ENCODE measurements at regions not wholly inside any gene's neighbourhood (a gene's known extent, or its start where the extent isn't known, plus 50 kb on each side); places are given as distances from the start of the nearest gene placed in this dataset.

DNA sequence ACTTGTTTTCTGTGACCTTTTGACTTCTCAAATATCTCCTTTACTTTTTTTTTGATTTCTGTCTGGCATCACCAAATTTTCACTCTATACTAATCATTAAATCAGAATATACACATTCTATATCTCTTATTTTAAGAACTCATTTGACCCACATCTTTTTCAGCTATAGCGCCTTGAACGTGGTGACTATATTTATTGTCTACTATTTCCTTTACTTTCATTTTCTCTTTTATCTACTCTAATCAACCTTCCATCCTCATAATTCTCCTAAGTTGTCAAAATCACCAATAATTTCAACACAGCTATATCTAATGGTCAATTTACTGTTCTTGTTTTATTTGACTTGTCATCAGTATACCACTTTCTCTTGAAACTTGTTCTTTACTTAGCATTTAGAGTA is 119.0 kb upstream of the CBLB start:
- Histone ChIP-seq H3K4me1 (no peaks in the 10 kb centered on the region), H3K27ac (no peak overlapping the region), H3K9me3 (peaks cover 5% of the 10 kb centered on the region), H3K36me3 (no peaks in the 10 kb centered on the region), H3K4me3 (no peak overlapping the region), H3K27me3 (ENCODE audit: low read depth) (no peaks in the 10 kb centered on the region)
- TF ChIP-seq, protein P1, sequence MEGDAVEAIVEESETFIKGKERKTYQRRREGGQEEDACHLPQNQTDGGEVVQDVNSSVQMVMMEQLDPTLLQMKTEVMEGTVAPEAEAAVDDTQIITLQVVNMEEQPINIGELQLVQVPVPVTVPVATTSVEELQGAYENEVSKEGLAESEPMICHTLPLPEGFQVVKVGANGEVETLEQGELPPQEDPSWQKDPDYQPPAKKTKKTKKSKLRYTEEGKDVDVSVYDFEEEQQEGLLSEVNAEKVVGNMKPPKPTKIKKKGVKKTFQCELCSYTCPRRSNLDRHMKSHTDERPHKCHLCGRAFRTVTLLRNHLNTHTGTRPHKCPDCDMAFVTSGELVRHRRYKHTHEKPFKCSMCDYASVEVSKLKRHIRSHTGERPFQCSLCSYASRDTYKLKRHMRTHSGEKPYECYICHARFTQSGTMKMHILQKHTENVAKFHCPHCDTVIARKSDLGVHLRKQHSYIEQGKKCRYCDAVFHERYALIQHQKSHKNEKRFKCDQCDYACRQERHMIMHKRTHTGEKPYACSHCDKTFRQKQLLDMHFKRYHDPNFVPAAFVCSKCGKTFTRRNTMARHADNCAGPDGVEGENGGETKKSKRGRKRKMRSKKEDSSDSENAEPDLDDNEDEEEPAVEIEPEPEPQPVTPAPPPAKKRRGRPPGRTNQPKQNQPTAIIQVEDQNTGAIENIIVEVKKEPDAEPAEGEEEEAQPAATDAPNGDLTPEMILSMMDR (IDR thresholded peaks at IDR 0.05), result no peak
- ATAC-seq (no peak), DNase-seq (no peak)
- intact Hi-C loops (cut with DNase I), result no loop called here

DNA sequence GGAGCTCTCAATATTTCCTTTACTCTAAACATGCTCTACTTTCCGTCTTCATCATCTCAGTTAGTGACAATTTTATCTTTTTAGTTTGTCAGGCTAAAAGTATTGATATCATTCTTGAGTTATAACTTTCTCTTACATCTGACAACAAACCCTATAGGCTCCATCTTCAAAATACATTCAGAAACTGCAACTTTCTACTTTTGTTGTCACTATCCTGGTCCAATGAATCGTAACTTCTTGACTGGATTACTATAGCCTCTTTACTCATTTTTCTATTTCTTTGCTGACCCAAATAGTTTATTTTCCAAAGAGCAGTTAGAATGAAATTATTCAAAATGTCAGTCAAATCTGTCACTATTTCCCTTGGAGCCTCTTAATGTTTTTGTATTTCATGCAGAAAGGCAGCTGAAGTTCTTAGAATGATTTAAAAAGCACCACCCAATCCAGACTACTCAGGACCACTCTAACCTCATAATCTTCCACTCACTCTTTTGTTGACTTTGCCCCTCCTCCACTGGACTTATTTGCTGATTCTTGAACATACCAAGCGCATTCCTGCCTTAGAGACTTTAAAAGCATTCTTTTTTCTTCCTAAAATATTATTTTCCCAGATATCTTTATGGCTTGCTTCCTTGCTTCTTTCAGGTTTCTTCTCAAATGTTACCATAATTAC is 119.9 kb upstream of the CBLB start:
- ATAC-seq (no peak), DNase-seq (no peak)
- no peaks in the 10 kb centered on the region for H3K36me3 ChIP-seq
- no peaks in the 10 kb centered on the region for H3K27me3 ChIP-seq (ENCODE audit: low read depth)
- TF ChIP-seq, protein P1 (IDR thresholded peaks at IDR 0.05), result no peak
- peaks cover 8% of the 10 kb centered on the region for H3K9me3 ChIP-seq
- intact Hi-C loops (cut with DNase I), result no loop called here
- H3K27ac ChIP-seq, result no peak overlapping the region
- H3K4me1 ChIP-seq, result no peaks in the 10 kb centered on the region
- H3K4me3 ChIP-seq, result no peak overlapping the region

- ATAC-seq (no peak), DNase-seq (no peak)
- no peaks in the 10 kb centered on the region for H3K36me3 ChIP-seq
- intact Hi-C loops (cut with DNase I), result no loop called here
- no peak overlapping the region for H3K4me3 ChIP-seq
- TF ChIP-seq, protein P1 (IDR thresholded peaks at IDR 0.05), result no peak
- H3K27me3 ChIP-seq (ENCODE audit: low read depth), result no peaks in the 10 kb centered on the region
- no peak overlapping the region for H3K27ac ChIP-seq
- no peaks in the 10 kb centered on the region for H3K4me1 ChIP-seq
- H3K9me3 ChIP-seq, result peaks cover 8% of the 10 kb centered on the region
These were observed 128.0 kb upstream of the CBLB start for GRCh38 chr3:105996781-105997180.

GRCh38 chr3:105997466-105997799 is 128.6 kb upstream of the CBLB start:
- TF ChIP-seq, protein P1 (IDR thresholded peaks at IDR 0.05), result no peak
- Histone ChIP-seq H3K9me3 (peaks cover 7% of the 10 kb centered on the region), H3K36me3 (no peaks in the 10 kb centered on the region), H3K27ac (peak overlapping the region; percentile 63), H3K4me3 (no peak overlapping the region), H3K4me1 (no peaks in the 10 kb centered on the region), H3K27me3 (ENCODE audit: low read depth) (no peaks in the 10 kb centered on the region)
- no peak for DNase-seq
- intact Hi-C loops (cut with DNase I), result no loop called here
- ATAC-seq, result peak in 1 of 2 donors; percentile 9

GRCh38 chr3:105997800-105998526 is 129.2 kb upstream of the CBLB start:
- Histone ChIP-seq H3K36me3 (no peaks in the 10 kb centered on the region), H3K9me3 (peaks cover 2% of the 10 kb centered on the region), H3K4me1 (no peaks in the 10 kb centered on the region), H3K27ac (peak overlapping the region; percentile 63), H3K27me3 (ENCODE audit: low read depth) (no peaks in the 10 kb centered on the region), H3K4me3 (no peak overlapping the region)
- TF ChIP-seq, protein P1 (IDR thresholded peaks at IDR 0.05), result no peak
- ATAC-seq, result peak; percentile 86 to 92
- peak; percentile 50 for DNase-seq
- intact Hi-C loops (cut with DNase I), result no loop called here

All from lower lobe of right lung (tissue), 2 donors.